Eye (tissue), 1 donor: ENCODE measurements at regions not wholly inside any gene's neighbourhood (a gene's known extent, or its start where the extent isn't known, plus 50 kb on each side); places are given as distances from the start of the nearest gene placed in this dataset.
A peak's percentile ranks its signal among the peaks of the same experiment; 100 is the strongest.

ENCODE experiments used
- DNase-seq: peaks from one replicate; pipeline ENCODE4 v3.0.0-alpha.2; 2015

DNA sequence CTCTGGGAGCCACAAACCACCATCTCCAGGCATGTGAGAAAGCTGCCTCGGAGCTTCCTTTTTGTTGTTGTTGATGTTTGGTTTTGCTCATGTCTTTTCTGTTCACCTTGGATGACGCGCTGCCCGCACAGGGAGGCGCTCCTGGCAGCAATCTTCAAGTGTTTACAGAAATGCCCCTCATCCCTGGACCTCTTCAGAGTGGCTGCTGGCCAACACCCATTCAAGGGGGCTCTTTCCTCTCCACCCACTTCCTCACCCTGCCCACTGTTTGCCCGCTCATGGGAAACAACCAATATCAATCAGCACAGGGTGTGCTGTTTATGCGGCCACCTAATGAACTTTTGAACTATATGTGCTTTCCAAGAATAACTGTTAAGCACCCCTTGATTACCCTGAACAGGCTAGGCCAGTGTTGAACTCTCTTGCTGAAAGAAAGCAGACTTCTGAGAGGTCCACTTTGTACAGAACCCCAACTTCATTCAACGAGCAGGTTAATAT, 355.1 kb upstream of the CLNK start:
- no peak for DNase-seq

DNA sequence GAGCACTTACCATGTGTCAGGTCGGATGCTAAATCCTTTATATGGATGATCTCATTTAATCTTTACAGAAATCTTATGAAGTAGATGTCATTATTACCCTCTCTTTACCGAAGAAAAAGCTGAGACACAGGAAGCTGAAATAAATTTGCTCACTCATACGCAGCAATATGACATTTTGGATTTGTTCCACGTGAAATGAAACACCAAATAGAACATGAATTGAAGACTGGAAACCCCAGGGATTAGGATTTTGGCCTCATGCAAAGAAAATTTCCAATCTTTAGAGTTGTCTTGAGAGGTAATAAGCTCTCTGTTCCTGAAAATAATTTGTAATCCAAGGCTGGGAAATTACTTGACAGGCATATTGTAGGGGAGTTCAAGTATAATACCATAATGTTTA, 354.4 kb upstream of the CLNK start:
- peak; percentile 77 for DNase-seq

DNA sequence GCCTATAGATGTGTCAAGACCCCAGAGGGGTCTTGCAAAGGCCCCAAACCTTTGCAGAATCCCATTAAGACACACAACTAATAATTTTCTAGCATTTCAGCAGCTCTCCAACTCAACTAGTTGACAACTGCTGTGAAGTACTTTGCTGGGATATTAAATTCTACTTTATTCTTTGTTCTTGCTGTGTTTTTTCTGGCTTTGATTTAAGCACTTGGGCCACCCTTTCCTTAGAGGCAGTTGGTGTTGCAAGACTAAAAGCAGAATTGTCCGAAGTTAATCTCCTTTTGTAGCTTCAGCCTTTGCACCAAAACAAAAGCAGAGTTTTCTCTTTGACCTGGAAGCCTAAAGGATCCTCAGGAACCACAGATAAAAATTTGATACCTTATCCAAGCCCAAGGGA, 353.1 kb upstream of the CLNK start:
- no peak for DNase-seq

DNA sequence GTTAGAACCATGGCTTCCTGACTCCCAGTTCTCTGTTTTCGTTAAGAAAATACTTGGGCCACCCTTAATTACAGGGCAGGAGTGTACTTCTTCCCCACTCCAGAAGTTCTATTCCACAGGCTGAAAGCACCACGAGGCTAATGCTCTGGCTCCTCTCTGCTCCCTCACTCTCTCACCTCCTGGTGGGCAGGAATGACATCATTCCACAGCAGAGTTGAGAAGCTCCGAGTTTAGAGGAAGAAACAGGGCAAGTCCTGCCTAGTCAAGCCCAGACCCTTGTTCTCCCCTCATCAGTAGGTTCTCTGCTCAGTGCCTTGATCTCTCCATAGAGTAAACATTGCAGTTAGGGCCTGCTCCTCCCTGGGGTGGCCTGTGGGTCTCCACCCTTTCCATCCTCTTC, 343.8 kb upstream of the CLNK start:
- no peak for DNase-seq

DNA sequence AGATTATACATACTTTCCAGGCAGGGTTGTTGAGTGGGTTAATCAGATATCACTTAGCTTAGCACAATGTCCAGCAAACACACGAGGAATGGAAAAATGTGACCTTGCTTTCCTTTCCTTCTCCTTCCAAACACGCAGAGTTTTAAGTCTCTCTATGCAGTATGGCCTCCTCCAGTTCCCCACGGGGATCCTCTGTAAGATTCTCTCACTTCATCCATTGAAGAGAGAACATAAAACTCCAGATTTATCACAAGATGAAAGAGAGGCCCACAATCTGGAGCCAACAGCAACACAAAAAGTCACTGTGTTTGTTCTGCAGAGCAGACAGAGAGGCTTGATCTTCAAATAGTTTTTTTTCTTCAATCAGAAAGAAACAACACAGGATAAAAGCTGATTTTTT, 336.8 kb upstream of the CLNK start:
- DNase-seq: no peak

DNA sequence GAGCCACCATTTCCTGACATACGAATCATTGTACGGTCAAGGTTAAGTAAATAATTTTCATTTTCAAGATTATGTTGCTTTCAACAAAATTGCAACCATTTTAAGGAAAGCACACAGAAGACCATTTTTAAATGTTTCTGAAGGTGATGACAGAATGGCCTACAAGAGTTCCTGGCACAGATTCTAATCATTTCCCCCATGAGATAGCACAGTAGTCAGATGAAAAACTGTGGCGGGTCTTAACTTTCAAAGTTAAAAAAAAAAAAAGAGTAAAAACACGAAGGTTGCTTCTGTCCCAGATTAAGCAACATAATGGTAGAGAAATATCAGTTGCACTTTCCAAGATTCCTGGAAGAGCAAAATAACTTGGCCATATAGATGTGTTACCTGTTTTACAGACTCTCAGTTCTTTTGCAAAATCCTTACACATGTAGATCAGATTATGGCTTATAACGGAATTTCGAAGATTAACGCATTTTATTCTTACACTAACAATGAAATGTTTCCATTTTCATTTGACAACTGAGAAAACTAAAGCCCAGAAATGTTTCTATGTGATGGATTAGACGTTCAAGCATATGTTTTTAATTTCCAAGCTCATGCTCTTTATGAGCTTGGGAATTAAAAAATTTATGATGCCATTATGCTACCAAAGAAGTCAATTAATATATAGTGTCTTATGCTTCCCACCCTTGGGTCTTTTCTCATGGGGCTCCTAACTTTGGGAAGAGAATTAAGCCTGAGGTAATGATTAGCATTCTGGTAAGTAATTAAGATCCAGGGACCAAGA, 335.1 kb upstream of the CLNK start:
- no peak for DNase-seq

DNA sequence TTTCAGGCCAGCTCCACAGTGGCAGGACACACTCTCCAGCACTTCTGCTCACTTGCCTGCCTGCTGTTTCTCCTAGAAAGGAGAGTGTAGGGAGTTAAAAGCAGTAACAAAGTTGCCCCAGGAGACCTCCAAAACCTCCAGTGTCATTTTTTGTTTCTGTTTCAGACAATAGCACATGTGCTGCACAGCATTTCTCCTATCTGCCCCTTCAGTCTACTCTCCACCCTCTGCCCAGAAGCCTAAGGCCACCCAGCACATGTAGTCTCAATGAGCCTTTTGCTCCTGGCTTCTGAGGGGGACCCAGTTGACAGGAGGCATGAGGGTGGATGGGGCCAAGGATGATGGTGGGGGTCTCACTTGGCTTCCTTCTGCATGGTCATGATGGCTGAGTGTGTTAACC, 329.6 kb upstream of the CLNK start:
- DNase-seq: no peak

DNA sequence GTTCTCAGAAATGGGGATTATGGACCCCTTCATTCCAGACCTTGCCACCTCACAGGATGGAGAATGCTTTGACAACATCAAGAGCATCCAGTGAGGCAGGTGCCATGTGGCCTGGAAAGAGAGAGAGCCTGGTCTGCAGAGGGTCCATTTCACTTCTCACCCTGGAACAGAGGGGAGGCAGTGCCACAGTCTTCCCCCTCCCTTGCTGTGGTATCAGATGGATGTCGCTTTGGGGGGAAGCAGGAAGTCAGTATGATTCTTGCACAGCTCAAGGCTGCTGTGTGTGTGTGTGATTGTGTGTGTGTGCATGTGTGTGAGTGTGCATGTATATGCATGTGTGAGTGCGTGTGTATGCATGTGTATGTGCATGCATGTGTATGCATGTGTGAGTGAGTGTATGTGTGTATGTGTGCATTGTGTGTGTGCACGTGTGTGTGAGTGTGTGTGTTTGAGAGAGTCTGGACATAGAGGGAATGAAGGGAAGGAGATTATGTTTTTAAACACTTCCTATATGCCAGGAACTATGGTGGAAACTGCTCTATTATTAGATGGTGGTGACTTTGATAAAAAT, 328.6 kb upstream of the CLNK start:
- DNase-seq: no peak

DNA sequence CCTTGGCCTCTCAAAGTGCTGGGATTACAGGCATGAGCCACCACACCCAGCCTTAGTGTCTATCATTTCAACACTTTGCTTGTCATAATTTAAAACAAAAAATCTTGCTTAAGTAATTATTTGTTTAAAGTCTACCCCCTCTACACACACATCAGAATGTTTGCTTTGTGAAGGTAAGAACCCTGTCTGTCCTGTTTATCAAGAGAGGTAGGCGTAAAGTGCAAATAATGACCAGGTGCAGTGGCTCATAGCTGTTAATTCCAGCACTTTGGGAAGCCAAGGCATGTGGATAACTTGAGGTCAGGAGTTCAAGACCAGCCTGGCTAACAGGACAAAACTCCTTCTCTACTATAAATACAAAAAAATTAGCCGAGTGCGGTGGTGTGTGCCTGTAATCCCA, 326.7 kb upstream of the CLNK start:
- DNase-seq: no peak

DNA sequence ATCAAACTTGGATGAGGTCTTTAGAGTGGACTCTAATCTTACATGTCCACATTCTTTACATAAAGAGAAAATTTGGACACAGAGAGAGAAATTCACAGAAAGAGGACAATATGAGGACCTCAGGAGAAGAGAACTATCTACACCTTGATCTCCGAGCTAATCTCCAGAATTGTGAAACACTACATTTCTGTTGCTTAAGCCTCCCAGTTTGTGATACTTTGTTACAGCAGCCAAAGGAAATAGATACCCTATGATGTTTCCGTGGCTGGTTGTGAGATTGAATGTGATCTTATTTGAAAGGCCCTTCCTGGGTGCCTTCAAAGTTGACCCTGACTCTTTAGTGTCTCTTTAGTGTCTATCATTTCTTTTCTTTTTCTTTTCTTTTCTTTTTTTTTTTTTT, 326.1 kb upstream of the CLNK start:
- DNase-seq: no peak

DNA sequence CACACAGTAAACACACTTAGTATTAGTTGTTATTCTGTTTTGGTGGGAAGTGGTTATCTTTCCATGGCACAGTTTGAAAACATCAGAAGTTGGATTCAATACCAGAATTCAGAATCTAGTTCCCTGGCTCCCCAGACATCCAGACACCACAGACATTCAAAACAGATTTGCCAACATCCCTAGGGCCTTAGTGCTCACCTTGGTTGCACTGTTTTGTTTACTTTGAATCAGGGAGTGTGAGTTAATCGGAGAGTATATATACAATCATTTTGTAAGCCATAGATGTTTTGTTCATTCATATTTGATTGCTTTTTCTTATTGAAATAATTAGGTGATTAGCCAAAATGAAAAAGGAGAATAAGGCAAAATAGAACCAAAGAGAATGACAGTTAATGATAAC, 324.7 kb upstream of the CLNK start:
- DNase-seq: no peak

DNA sequence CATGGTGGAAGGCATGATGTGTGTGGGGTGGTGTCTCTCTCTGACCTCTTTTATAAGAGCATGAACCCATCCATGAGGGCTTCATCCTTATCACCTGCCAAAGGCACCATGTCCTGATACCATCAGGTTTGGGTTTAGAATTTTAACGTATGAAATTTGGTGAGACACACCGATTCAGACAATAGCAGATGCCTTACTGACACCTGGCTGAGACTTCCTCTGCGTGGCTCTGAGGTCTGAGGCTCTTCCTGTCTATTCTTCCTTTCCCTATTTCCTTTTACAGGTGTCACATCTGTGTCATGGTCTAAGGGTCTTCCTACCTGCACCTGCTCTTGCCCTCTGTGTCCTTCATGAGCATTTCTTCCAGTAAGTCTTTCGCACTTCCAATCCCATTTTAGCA, 320.7 kb upstream of the CLNK start:
- DNase-seq: no peak

DNA sequence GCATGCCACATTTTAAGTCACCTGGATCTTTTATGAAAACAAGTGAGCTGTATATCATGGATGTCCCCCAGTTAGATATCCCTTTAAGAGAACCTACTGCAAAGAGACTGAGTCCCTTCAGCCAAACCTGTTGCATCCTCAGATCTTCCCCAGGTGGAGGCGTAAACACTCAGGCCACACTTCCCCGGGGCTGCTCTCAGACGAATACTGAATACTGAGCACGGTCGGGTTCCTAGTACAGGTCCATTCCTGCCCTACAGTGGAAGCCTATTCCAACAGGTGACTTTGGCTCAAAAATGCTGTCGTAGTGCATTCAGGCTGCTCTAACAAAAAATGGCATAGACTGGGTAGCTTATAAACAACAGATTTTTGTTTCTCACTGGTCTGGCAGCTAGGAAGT, 320.2 kb upstream of the CLNK start:
- DNase-seq: no peak

DNA sequence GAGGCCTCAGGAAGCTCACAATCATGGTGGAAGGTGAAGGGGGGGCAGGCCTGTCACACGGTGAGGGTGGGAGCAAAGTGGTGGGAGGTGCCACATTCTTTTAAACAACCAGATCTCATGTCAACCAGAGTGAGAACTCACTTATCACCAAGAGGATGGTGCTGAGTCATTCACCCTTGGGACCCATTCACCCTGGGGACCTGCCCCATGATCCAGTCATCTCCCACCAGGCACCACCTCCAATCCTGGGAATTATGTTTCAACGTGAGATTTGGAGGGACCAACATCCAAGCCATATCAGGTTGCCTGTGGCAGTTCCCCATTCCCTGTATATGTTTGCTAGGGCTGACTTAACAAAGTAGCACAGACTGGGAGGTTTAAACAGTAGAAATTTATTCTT, 318.4 kb upstream of the CLNK start:
- no peak for DNase-seq

DNA sequence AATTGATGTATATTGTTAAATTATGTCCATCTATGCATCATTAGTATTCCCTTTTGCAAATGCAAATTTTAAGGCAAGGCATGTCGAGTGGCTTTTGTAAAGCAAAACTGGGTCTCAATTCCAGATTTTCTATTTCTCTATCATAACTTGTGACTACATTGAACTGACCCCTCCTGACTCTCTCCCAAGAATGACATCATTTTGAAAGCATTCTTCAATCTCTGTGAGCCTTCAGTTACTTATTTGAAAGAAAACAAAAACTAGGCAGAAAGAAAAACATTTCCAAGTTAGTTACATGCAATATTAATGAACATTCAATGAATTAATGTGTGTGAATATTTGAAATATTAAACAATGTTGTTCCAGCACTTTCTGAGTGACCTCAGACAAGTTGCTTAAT, 314.3 kb upstream of the CLNK start:
- DNase-seq: peak; percentile 23

DNA sequence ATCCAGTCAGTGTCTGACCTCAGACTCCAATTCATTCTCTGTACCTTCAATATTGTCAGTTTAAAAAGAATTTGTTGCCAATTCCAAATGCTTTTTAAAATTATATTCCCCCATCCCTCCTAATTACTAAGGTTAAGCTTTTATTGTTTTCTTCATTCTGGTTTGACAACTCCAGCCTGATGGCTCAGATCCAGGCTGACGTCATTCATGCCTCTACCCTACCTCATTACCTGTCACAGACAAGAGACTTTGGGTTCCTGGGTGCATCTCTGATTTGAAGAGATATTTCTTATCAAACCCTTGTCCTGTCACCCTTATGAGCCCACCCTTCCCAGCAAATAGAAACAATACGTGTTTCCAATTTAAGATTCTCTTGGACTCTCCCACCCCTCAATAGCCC, 300.2 kb upstream of the CLNK start:
- no peak for DNase-seq

DNA sequence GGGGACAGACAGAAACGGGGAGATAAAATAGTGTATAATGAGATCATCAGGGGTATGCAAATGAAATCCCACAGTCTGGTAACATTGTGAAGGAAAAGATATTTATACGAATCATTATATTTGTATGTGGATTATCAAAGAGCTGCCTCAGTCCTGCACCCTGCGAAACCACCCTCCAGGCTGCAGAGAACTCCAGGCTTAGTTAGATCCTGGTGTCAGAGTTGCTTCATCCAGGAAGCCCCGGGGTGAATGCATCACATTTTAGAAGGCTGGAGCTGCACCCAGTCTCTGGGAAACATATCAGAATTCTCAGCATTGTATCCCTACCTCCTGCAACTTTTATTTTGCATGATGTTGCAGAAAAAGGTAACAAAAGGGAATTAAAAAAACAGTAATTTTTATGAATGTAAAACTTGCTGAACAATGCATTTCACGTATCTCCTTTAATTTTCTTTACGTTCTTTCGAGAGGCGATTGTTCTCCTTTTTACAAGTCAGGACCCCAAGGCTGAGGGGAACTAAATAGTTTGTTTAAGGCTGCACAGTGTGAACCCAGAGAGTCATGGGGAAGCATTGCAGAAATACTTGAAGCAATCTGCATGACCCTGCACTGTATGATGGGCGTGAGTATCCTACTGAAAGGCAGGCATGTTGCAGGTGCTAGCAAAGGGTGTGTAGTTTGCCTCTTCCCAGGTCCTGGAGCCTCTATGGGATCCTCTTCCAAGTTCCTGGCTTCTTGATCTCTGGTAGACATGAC, 299.5 kb upstream of the CLNK start:
- DNase-seq: no peak

DNA sequence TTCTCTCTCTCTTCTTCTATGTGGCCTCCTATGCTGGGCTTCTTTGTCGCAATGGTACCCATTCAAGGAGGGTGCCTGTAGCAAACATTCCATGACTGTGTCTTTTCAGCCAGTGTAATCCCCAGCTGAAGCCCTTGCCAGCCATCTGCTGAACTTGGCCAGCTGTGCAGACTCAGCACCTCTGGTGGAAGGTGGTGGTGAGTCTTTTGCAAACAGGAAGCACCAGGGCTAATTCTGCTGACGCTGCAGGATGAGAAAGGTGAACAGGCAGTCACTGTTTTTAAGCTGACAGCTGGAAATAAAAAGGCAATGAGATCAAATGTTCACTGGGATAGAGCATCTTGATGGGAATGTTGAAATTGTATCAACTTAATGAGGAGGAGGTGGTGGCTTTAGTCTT, 298.7 kb upstream of the CLNK start:
- no peak for DNase-seq

DNA sequence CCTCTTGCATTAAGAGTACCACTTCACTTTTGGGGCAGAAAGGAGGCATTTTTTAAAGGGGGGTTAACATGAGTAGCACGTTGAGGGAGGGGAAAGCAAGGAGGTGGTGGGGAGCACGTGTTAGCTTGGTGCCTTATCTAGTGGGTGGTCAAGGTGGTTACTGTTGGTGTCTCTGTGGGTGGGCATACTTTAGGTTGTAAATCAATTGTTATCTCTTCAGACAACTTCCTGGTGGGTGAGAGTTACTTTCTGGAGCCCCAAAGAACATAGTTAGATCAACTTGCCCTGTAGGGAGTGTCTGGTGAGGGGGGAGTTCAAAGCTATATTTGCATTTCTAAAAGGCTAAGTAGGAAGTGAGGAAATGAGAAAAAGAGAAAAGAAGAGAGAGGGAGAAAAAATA, 297.7 kb upstream of the CLNK start:
- DNase-seq: no peak

DNA sequence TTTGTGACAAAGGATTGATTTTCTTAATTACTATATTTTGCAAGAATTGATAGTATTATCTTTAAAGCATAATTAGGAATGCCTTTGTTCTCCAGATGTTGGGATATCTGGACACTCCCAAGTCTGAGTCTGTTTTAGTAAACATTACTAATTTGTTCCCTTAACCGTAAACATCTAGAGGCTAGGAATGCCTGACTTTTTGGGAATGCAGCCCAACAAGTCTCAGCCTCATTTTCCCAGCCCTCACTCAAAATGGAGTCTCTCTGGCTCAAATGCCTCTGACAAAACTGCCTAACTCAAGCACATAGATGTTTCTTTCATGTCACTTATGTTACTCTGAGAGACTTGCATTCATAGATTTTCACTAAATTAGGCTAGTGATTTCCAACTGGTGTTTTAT, 297.0 kb upstream of the CLNK start:
- peak; percentile 26 for DNase-seq

DNA sequence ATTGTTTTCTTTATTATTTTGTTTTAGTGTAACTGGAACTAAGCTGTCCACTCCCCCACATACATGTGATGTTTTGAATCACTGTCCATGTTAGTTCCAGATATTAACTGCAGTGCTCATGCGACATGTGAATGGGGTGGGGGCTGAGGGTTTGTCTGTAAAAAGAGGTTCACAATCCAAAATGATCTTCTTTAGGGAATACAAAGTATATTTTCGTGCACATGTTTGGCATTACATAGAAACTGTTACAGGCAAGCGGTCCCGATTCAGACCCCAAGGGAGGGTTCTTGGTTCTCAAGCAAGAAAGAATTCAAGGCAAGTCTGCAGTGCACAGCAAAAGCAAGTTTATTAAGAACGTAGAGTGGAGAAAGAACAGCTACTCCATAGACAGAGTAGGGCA, 296.5 kb upstream of the CLNK start:
- DNase-seq: no peak

DNA sequence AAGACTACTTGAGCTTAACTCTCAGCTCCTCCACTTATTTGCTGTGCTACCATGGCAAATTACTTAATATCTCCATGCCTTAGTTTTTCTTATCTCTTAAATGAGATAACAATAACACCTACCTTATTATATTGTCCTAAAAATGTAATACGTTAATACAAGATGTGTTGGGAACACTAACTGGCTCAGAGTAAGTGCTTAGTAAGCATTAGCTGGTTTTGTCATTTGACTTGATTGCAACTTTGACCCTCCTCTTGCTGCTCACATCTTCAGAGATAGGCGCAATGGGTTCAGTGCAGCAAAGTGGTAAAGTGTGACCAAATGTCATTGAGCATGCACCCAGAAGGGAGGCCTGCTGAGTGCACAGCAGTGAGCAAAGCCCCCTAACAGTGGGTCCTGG, 294.5 kb upstream of the CLNK start:
- no peak for DNase-seq

DNA sequence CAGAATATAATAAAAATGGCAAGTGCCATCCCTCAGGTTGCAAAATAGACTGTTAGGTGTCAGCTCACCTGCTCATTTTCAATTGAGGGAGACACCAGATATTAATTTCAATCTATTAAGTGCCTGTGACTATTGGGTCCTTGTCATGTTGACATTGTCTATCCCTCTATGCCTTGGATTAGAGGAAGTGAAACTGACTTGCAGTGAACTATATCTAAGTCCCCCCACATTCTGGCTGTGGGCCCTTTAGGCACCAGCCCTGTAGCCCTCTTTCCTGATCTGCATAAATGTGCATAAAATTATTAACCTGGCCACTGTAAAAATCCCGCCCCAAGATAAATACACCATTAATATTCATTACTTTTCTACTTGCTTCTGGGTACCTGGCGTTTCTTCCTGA, 293.0 kb upstream of the CLNK start:
- DNase-seq: no peak

DNA sequence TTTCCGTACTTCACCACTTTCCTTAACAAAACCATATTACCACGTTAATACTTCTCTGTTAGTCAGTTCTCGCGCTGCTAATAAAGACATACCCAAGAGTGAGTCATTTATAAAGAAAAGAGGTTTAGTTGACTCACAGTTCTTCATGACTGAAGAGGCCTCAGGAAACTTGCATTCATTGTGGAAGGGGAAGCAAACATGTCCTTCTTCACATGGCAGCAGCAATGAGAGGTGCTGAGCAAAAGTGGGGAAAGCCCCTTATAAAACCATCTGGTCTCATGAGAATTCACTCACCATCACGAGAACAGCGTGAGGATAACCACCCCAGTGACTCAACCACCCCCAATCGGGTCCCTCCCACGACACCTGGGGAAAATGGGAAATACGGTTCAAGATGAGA, 289.8 kb upstream of the CLNK start:
- no peak for DNase-seq
